Breast epithelium (tissue), 3 donors: ENCODE measurements at regions not wholly inside any gene's neighbourhood (a gene's known extent, or its start where the extent isn't known, plus 50 kb on each side); places are given as distances from the start of the nearest gene placed in this dataset.
"Not testable (repeated sequence)": the region's sequence is repeated elsewhere in the genome, so short reads cannot be mapped to it uniquely, and the experiment has no call there.

Experiments
- CTCF ChIP-seq, 3 donors: fragments of 450-650 bp; IDR thresholded peaks; one replicate each; pipeline ENCODE4 v1.5.1; 2016 to 2017; ENCODE audit warnings: antibody characterized with exemption in 3 of 3, mild to moderate bottlenecking in 3 of 3, moderate library complexity in 3 of 3
- POLR2A ChIP-seq: fragments of 450-650 bp; IDR thresholded peaks from one replicate; pipeline ENCODE4 v1.6.1; 2016; ENCODE audit warnings: antibody characterized with exemption, mild to moderate bottlenecking, moderate library complexity

GRCh38 chr14:105662592-105662991 is 136.2 kb downstream of the TMEM121 start:
- not testable (repeated sequence) for TF ChIP-seq CTCF (IDR thresholded peaks at IDR 0.05); POLR2A
